Right ventricle myocardium inferior (tissue), 1 donor: ENCODE measurements at regions not wholly inside any gene's neighbourhood (a gene's known extent, or its start where the extent isn't known, plus 50 kb on each side); places are given as distances from the start of the nearest gene placed in this dataset.
"Not testable (repeated sequence)": the region's sequence is repeated elsewhere in the genome, so short reads cannot be mapped to it uniquely, and the experiment has no call there.

ENCODE experiments used
- ATAC-seq: fragments of 200-7000 bp; cut with Tn5 transposase; one replicate; pipeline ENCODE4 v1.9.1; 2020; ENCODE audit warnings: mild to moderate bottlenecking, moderate library complexity
- DNase-seq: peaks from one replicate; pipeline ENCODE4 v3.0.0; 2021; ENCODE audit errors: missing footprints
- intact Hi-C: fragments of 100-400 bp; cut with DNase I; formaldehyde crosslinking; loops from one replicate; pipeline ENCODE4 v1.11.0; 2022
- donor health status: DM: no; HTN: yes; CAD: no; lungs with severe emphysema.

GRCh38 chr12:17571047-17571446, 518.9 kb downstream of the RERGL start:
- ATAC-seq (no peak), DNase-seq (no peak)
- intact Hi-C loops, result no loop called here

- DNase-seq, intact Hi-C loops, ATAC-seq: not testable (repeated sequence)
Observed at GRCh38 chr12:17564630-17565029, 525.4 kb downstream of the RERGL start.

- intact Hi-C loops, result no loop called here
- ATAC-seq, result no peak
- no peak for DNase-seq
Observed at GRCh38 chr12:17550011-17550410, 540.0 kb downstream of the RERGL start.

GRCh38 chr12:17540921-17541320, 549.1 kb downstream of the RERGL start:
- DNase-seq (no peak), ATAC-seq (no peak)
- intact Hi-C loops, result no loop called here

- intact Hi-C loops, result no loop called here
- no peak for ATAC-seq
Observed at GRCh38 chr12:17528394-17528793, 561.6 kb downstream of the RERGL start.

GRCh38 chr12:17527021-17527420, 563.0 kb downstream of the RERGL start:
- DNase-seq (no peak), ATAC-seq (no peak)
- intact Hi-C loops, result no loop called here

More at GRCh38 chr12:17528394-17528793, 561.6 kb downstream of the RERGL start:
- DNase-seq, result no peak

- intact Hi-C loops, result no loop called here
- no peak for ATAC-seq
- no peak for DNase-seq
Observed at GRCh38 chr12:17511369-17511768, 578.6 kb downstream of the RERGL start.

- ATAC-seq (no peak), DNase-seq (no peak)
- intact Hi-C loops, result no loop called here
Observed at GRCh38 chr12:17507336-17507735, 582.7 kb downstream of the RERGL start.

GRCh38 chr12:17503742-17504141, 586.3 kb downstream of the RERGL start:
- intact Hi-C loops, result no loop called here
- ATAC-seq (no peak), DNase-seq (no peak)

- DNase-seq, result no peak
- ATAC-seq, result no peak
- intact Hi-C loops, result no loop called here
Observed at GRCh38 chr12:17489452-17489851, 600.5 kb downstream of the RERGL start.

- DNase-seq, result no peak
- intact Hi-C loops, result no loop called here
- no peak for ATAC-seq
Observed at GRCh38 chr12:17478908-17479673, 610.9 kb downstream of the RERGL start.

GRCh38 chr12:17470460-17470859, 619.5 kb downstream of the RERGL start:
- intact Hi-C loops, result no loop called here
- no peak for DNase-seq
- ATAC-seq, result no peak

GRCh38 chr12:17459214-17459613, 630.8 kb downstream of the RERGL start:
- DNase-seq (no peak), ATAC-seq (no peak)
- intact Hi-C loops, result no loop called here

- DNase-seq (no peak), ATAC-seq (no peak)
- intact Hi-C loops, result no loop called here
Observed at GRCh38 chr12:17456486-17456885, 633.5 kb downstream of the RERGL start.

- no peak for ATAC-seq
- intact Hi-C loops, result no loop called here
- DNase-seq, result no peak
Observed at GRCh38 chr12:17438141-17438540, 651.9 kb downstream of the RERGL start.

- no peak for ATAC-seq
- no peak for DNase-seq
- intact Hi-C loops, result no loop called here
Observed at GRCh38 chr12:17416748-17417147, 673.2 kb downstream of the RERGL start.

- intact Hi-C loops, result no loop called here
- DNase-seq (no peak), ATAC-seq (no peak)
Observed at GRCh38 chr12:17414596-17414995, 675.4 kb downstream of the RERGL start.

GRCh38 chr12:17411662-17412061, 678.3 kb downstream of the RERGL start:
- ATAC-seq (no peak), DNase-seq (no peak)
- intact Hi-C loops, result no loop called here

GRCh38 chr12:17388679-17389078, 701.3 kb downstream of the RERGL start:
- intact Hi-C loops, result no loop called here
- ATAC-seq (no peak), DNase-seq (no peak)

- intact Hi-C loops, result no loop called here
- no peak for ATAC-seq
- no peak for DNase-seq
Observed at GRCh38 chr12:17383321-17383720, 706.7 kb downstream of the RERGL start.

GRCh38 chr12:17381211-17381610, 708.8 kb downstream of the RERGL start:
- ATAC-seq (no peak), DNase-seq (no peak)
- intact Hi-C loops, result no loop called here
